Breast epithelium (tissue), 3 donors: ENCODE measurements at regions not wholly inside any gene's neighbourhood (a gene's known extent, or its start where the extent isn't known, plus 50 kb on each side); places are given as distances from the start of the nearest gene placed in this dataset.

Source experiments
- POLR2AphosphoS5 ChIP-seq, 3 donors: sonication (generic); formaldehyde crosslinking; IDR thresholded peaks; one replicate each; pipeline ENCODE4 v1.6.1; 2017; ENCODE audit warnings: antibody characterized with exemption in 3 of 3
- TF ChIP-seq, protein P1 (sequence below), 3 donors: fragments of 450-650 bp; IDR thresholded peaks; one replicate each; pipeline ENCODE4 v1.5.1; 2016 to 2017; ENCODE audit warnings: antibody characterized with exemption in 3 of 3, mild to moderate bottlenecking in 3 of 3, moderate library complexity in 3 of 3

DNA sequence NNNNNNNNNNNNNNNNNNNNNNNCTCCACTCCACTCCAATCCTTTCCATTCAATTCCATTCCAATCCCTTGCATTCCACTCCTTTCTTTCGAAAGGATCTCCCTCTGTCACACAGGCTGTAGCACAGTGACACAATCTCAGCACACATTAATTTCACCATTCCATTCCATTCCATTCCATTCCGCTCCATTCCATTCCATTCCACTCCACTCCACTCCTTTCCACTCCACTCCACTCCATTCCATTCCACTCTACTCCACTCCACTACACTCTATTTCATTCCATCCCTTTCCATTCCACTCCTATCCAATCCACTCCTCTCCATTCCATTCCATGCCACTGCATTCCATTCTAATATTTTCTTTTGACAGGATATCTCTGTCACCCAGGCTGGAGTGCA lies 1459.0 kb downstream of the TSPY10 start:
- TF ChIP-seq, protein P1, sequence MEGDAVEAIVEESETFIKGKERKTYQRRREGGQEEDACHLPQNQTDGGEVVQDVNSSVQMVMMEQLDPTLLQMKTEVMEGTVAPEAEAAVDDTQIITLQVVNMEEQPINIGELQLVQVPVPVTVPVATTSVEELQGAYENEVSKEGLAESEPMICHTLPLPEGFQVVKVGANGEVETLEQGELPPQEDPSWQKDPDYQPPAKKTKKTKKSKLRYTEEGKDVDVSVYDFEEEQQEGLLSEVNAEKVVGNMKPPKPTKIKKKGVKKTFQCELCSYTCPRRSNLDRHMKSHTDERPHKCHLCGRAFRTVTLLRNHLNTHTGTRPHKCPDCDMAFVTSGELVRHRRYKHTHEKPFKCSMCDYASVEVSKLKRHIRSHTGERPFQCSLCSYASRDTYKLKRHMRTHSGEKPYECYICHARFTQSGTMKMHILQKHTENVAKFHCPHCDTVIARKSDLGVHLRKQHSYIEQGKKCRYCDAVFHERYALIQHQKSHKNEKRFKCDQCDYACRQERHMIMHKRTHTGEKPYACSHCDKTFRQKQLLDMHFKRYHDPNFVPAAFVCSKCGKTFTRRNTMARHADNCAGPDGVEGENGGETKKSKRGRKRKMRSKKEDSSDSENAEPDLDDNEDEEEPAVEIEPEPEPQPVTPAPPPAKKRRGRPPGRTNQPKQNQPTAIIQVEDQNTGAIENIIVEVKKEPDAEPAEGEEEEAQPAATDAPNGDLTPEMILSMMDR (IDR thresholded peaks at IDR 0.05), result no peak
- TF ChIP-seq POLR2AphosphoS5 (IDR thresholded peaks at IDR 0.05), result no peak
